ENCODE measurements at regions not wholly inside any gene's neighbourhood (a gene's known extent, or its start where the extent isn't known, plus 50 kb on each side); places are given as distances from the start of the nearest gene placed in this dataset.
"Not testable (repeated sequence)": the region's sequence is repeated elsewhere in the genome, so short reads cannot be mapped to it uniquely, and the experiment has no call there.

GRCh38 chr3:197459571-197459970, 96.2 kb downstream of the BDH1 start:
- DNase-seq: not testable (repeated sequence)

GRCh38 chr3:197458906-197459470, 96.8 kb downstream of the BDH1 start:
- no peak for DNase-seq

DNA sequence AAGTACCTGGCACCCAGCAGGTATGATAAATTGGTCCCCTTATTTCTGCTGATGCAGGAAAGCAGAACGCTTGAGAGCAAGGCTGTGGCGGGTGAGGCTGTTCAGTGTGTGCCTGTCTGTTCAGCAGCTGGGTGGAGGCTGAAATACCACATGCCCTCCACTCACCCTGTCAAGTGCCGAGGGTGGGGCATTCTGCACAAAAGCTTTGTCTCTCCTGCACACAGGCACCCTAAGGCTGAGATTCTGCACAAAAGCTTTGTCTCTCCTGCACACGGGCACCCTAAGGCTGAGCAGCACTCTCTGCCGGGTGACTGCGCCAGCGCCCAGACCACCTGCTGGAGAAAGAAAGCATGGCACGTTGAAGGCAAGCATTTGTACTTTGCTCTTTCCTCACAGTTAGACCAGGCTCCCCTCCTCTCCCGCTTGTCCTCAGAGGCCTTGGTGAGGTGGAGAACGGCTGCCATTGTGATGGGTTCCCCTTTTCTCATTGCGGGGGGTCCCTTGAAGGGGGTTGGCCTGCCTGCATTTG, 97.5 kb downstream of the BDH1 start:
- no peak for DNase-seq

- no peak for DNase-seq
These were observed 99.3 kb downstream of the BDH1 start for GRCh38 chr3:197456261-197457091.

DNA sequence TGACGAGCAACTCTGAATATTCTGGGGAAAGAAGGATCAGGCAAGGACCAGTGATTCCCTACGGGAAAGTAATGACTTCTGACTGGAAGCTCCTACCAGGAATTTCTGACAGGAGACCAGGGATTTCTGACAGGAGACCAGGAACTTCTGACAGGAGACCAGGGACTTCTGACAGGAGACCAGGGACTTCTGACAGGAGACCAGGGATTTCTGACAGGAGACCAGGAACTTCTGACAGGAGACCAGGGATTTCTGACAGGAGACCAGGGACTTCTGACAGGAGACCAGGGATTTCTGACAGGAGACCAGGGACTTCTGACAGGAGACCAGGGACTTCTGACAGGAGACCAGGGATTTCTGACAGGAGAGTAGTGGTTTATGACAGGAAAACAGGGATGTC, 100.9 kb downstream of the BDH1 start:
- DNase-seq: not testable (repeated sequence)

DNA sequence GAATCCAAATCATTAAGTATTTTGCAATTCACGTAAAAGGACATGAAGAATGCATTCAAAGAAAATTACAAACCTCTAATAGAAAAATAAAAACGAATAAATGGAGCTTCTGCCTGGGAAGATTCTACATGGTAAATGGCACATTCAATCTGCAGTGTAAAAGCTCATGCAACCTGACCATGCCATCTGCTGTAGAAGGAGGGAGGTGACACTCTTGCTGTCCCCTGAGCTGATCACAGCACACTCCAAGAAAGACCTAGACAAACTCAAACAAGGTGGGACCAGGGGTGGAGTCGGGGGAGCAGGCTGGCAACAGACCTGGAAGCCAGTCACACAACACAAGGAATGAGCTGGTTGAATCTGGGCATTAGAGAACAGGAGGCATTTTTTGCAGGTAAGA, 101.8 kb downstream of the BDH1 start:
- DNase-seq: no peak

GRCh38 chr3:197450810-197451209, 105.0 kb downstream of the BDH1 start:
- no peak for DNase-seq

DNA sequence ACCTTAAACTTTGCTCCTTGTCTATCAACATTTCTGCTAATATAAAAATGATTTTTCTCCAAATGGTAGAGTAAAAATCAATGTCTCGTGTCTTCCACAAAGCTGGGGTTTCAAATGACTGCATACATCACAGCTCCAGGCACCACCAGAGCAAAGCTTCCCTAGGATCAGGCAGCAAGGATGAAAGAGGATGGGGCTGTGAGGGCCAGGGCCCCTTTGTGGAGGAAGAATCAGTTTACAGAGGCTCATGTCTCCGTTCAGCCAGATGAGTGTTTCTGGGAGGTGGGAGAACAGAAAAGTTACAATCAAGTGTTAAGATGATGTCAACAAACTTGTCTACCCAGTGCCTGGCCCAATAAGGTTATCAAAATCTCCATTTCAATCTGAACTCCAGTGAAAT, 105.5 kb downstream of the BDH1 start:
- no peak for DNase-seq

DNA sequence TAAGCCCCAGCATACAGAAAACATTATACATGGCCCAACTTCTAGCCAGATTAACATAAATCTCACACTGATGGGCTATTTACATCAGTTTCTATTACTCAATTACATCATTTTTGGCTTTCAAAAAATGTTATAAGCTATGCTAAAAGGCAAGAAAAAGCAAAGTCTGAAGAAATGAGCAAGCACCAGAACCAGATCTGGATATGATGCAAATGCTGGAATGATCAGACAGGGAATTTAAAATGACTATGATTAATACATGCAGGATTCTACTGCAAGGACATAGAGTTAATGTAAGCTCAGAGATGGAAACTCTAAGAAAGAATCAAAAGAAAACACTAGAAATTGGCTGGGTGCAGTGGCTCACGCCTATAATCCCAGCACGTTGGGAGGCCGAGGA, 106.6 kb downstream of the BDH1 start:
- not testable (repeated sequence) for DNase-seq

- DNase-seq: not testable (repeated sequence)
These were observed 108.0 kb downstream of the BDH1 start for GRCh38 chr3:197447781-197448180.

GRCh38 chr3:197447057-197447456, 108.7 kb downstream of the BDH1 start:
- no peak for DNase-seq

DNA sequence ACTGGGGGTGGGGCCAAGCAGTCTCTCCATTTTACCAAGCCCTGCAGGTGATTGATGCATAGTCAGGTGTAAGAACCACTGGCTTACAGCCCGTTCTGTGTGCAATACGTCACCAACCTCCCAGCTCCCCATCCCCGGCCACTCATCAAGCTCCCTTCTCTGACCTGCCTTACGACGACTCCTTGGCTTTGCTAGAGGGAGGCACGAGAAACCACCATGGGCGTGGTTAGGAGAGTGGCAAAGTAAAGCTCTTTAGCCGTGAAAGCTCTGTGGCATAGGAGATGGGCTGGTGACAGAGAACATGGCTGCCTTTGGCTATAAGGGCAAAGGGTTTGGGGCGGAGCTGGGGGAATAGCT, 109.1 kb downstream of the BDH1 start:
- no peak for DNase-seq

DNA sequence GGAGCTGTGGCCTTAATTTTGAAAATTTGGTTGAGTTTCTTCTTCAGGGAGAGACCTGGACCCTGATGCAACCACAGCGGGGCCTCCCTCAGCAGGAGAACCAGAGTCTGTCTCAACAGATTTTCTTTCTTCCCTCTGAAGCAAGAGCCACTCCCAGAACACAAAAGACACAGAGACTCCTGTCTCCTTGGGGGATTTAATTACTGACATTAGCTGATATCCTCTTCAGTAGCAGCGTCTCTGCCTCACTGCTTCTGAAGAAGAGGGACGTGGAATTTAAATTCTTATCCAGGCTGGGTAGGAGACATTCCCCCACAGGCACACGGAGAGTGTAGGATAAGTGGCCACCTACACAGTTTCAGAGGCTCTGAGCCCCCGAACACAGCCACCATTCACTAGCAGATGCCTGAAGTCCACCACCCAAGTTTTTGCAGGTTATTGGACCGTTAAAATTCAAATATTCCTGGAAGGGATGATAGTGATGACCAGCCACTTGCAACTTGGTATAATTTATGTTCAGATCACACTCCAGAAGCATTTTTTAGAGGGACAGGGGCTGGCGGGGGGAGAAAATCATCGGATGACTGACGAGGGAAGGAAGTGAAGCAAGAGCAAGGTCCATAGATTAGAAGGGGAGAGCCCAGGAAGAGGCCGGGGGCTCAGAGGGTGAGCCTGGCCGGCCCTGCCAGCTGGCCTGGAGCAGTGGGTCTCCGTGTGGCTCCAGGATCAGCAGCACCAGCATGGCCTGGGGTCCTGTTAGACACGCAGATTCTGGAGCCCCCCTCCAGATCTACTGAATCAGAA, 109.7 kb downstream of the BDH1 start:
- DNase-seq: no peak

DNA sequence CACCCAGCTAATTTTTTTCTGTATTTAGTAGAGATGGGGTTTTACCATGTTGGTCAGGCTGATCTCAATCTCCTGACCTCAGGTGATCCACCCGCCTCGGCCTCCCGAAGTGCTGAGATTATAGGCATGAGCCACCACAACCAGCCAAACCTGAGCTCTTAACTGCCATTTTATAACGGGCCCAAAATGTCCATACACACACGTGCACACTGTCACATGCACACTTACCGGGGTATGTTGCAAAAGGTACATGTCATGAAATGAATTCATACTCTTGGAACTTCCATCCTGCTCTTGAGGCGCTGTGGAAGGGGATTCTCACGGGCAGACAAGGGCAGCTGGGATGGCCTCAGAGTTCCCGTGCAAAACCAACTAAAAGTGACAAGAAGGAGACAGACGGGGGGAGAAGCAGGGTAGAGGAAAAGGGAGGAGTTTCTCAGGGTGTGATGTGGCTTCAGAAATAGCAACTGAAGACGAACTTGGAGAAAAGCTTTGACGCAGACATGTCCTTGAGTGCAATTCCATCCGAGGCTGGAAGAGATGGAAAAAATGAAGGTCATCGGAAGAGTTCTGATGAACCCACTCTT, 110.9 kb downstream of the BDH1 start:
- DNase-seq: no peak

DNA sequence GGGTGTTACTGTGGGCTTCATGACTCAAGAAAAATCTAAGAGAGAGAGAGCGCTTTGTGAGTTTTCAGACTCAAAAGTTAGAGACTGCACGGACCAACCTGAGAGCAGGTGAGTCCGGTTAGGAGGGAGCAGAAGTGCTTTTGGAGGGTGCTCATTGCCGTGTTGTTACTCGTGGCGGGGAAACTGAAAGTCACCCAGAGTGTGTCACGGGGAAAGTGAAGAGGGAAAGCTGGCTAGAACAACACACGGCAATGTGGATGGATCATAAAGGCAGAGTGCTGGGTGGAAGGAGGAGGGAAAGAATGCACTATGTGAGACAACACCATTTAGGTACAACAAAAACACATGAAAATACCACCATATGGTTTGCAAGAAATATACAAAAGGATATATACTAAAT, 112.3 kb downstream of the BDH1 start:
- no peak for DNase-seq

- no peak for DNase-seq
These were observed 115.0 kb downstream of the BDH1 start for GRCh38 chr3:197440717-197441303.

- DNase-seq: no peak
These were observed 116.9 kb downstream of the BDH1 start for GRCh38 chr3:197438906-197439305.

DNA sequence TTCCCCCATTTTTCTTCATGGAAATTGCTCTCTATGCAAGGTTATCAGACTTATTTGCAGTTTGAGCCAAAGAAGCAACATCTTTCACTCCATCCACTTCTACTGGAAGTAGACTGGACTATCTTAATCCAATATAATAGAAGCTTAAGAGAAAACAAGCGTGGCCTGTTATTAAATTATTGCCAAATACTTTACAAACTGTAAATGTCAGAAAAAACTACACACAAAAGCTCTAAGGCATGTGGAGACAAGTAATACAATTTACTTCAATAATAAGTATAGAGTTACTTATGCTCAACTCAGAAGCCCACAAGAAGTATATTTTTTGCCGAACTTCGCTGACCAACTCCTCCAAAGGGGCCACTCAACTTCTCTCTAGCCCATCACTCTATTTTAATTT, 120.3 kb downstream of the BDH1 start:
- no peak for DNase-seq

GRCh38 chr3:197434830-197435229, 120.9 kb downstream of the BDH1 start:
- DNase-seq: no peak

GRCh38 chr3:197432384-197433127, 123.2 kb downstream of the BDH1 start:
- DNase-seq: no peak

- DNase-seq: no peak
These were observed 124.3 kb downstream of the BDH1 start for GRCh38 chr3:197431346-197431910.

DNA sequence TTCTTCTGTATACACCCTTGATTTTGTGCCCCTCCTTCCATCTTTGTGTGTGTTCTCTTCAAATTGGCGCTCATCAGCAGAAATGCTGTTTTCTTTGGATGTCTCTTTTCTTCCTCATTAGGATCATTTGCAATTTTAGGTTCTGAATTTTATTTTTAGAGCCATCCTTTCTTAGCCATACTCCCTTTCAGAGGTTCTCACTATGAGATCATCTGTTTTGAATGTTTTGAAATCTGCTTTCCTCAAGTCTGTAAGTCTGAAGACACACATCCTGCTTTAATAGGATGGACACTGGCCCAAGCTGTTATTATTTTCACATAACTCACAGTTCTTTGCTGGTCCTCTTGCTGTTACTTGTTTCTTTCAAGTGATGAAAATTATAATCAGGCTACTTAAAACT, 124.8 kb downstream of the BDH1 start:
- no peak for DNase-seq
